Endothelial cell of umbilical vein (primary cell): ENCODE measurements at regions not wholly inside any gene's neighbourhood (a gene's known extent, or its start where the extent isn't known, plus 50 kb on each side); places are given as distances from the start of the nearest gene placed in this dataset.

Experiments used
- BruUV-seq: library from RNA; stranded (reverse); fragments of 400-500 nt; replicated peaks from 2 replicates; lab custom pipeline; 2021; lab: Mats Ljungman, UMichigan
- CTCF ChIA-PET: fragments of 300-600, 350-600 bp; sonication (Branson Sonifier 250); formaldehyde crosslinking; loops from one replicate; lab custom pipeline; 2021; ENCODE audit warnings: antibody characterized with exemption, inconsistent platforms; lab: Charles Lee
- POLR2A ChIA-PET: fragments of 300-600, 350-600 bp; sonication (Branson Sonifier 250); formaldehyde crosslinking; loops from one replicate; lab custom pipeline; 2021; ENCODE audit warnings: antibody characterized with exemption, inconsistent platforms; lab: Charles Lee
- DNase-seq: peaks from one replicate; pipeline ENCODE4 v3.0.0-alpha.2; 2011; ENCODE audit warnings: low read depth, low spot score
- FAIRE-seq: peaks from 2 replicates; lab custom pipeline; 2011; peaks lifted over from hg19 to GRCh38; lab: Jason Lieb, UNC
- H2AFZ ChIP-seq: 2 replicates; pipeline ENCODE4 v1.6.0; 2012; ENCODE audit warnings: low read depth, low read length, control low read depth, inconsistent platforms
- H3K27ac ChIP-seq: 2 replicates; pipeline ENCODE4 v1.5.1; 2011; ENCODE audit warnings: low read depth, mild to moderate bottlenecking, control low read depth, low read length, moderate library complexity; ENCODE audit not compliant: insufficient read depth
- H3K27me3 ChIP-seq, 2 experiments: 2 replicates each; pipeline versions ENCODE4 v1.6.0 to v1.6.1; 2011; ENCODE audit warnings: low read length in 2 of 2, mixed read lengths in 1 of 2; ENCODE audit not compliant: control insufficient read depth in 2 of 2, insufficient read depth in 2 of 2
- H3K36me3 ChIP-seq, 2 experiments: 2 replicates in 1 of 2; 3 replicates in 1 of 2; pipeline ENCODE4 v1.5.1; 2011; ENCODE audit warnings: low read length in 2 of 2, mild to moderate bottlenecking in 1 of 2, moderate library complexity in 1 of 2; ENCODE audit not compliant: control insufficient read depth in 2 of 2, insufficient read depth in 2 of 2; ENCODE audit errors: extremely low read depth in 1 of 2
- H3K4me1 ChIP-seq: 3 replicates; pipeline ENCODE4 v1.5.1; 2011; ENCODE audit warnings: mild to moderate bottlenecking, low read length; ENCODE audit not compliant: control insufficient read depth, insufficient read depth; ENCODE audit errors: extremely low read depth
- H3K4me2 ChIP-seq: 2 replicates; pipeline ENCODE4 v1.6.1; 2011; ENCODE audit warnings: low read length, control low read depth, mixed read lengths; ENCODE audit not compliant: insufficient read depth
- H3K4me3 ChIP-seq, 3 experiments: fragments of 200-600 bp in 1 of 3; sonication (generic), shearing (Covaris generic) in 1 of 3; replicated peaks in 1 of 3; 2 replicates each; pipeline ENCODE4 v1.5.1; 2011 to 2016; ENCODE audit warnings: control low read depth in 3 of 3, low read length in 3 of 3, mild to moderate bottlenecking in 2 of 3, inconsistent platforms in 1 of 3, low read depth in 1 of 3, moderate library complexity in 1 of 3; ENCODE audit not compliant: insufficient read depth in 1 of 3
- H3K79me2 ChIP-seq: 2 replicates; pipeline ENCODE4 v1.6.0; 2012; ENCODE audit warnings: low read length, inconsistent platforms; ENCODE audit not compliant: control insufficient read depth, insufficient read depth
- H3K9ac ChIP-seq: replicated peaks from 2 replicates; pipeline ENCODE3; 2011; ENCODE audit warnings: low read length, control low read depth; ENCODE audit not compliant: insufficient read depth; ENCODE audit errors: extremely low read depth
- H3K9me1 ChIP-seq: replicated peaks from 3 replicates; pipeline ENCODE4 v1.6.0; 2011; ENCODE audit warnings: mild to moderate bottlenecking, low read length; ENCODE audit not compliant: control insufficient read depth, insufficient read depth; ENCODE audit errors: extremely low read depth
- H3K9me3 ChIP-seq: replicated peaks from 2 replicates; pipeline ENCODE4 v1.5.1; 2012; ENCODE audit warnings: low read length, inconsistent platforms; ENCODE audit not compliant: control insufficient read depth, insufficient read depth
- H4K20me1 ChIP-seq: replicated peaks from 2 replicates; pipeline ENCODE3; 2011; ENCODE audit warnings: mild to moderate bottlenecking, low read length; ENCODE audit not compliant: control insufficient read depth, insufficient read depth; ENCODE audit errors: extremely low read depth
- EZH2 ChIP-seq: IDR thresholded peaks from 2 replicates; pipeline ENCODE4 v1.6.1; 2012; ENCODE audit warnings: borderline replicate concordance, low read depth, mild to moderate bottlenecking, moderate library complexity, low read length, inconsistent platforms; ENCODE audit not compliant: severe bottlenecking
- FOS ChIP-seq: IDR thresholded peaks from 2 replicates; pipeline ENCODE4 v1.6.1; 2011; ENCODE audit warnings: mild to moderate bottlenecking, low read length, moderate library complexity, borderline replicate concordance; ENCODE audit not compliant: insufficient read depth
- GATA2 ChIP-seq: IDR thresholded peaks from 2 replicates; pipeline ENCODE4 v1.7.0; 2011; ENCODE audit warnings: low read depth, mild to moderate bottlenecking, moderate library complexity, mixed read lengths, low read length; ENCODE audit not compliant: insufficient read length, insufficient read depth
- JUN ChIP-seq: IDR thresholded peaks from 2 replicates; pipeline ENCODE4 v1.6.1; 2011; ENCODE audit warnings: borderline replicate concordance, low read depth; ENCODE audit not compliant: insufficient read length, insufficient read depth
- POLR2A ChIP-seq: IDR thresholded peaks from 2 replicates; pipeline ENCODE4 v1.6.1; 2012; ENCODE audit warnings: low read depth, mild to moderate bottlenecking, control low read depth, low read length
- POLR2AphosphoS5 ChIP-seq: IDR thresholded peaks from 2 replicates; pipeline ENCODE4 v1.6.1; 2012; ENCODE audit warnings: low read depth, mild to moderate bottlenecking, control low read depth, low read length, moderate library complexity; ENCODE audit not compliant: insufficient read depth
- dilution Hi-C: fragments of 300-500 bp; cut with MboI; formaldehyde crosslinking; loops from one replicate; pipeline ENCODE4 v1.15.0; 2019; ENCODE audit warnings: low sequenced_read_pairs; ENCODE audit not compliant: extremely low pct_ligation_motif_present
- intact Hi-C: fragments of 100-400 bp; cut with micrococcal nuclease; formaldehyde crosslinking; loops from one replicate; pipeline ENCODE4 v1.10.0; 2022
- TF ChIP-seq, protein P1 (sequence below), 2 donors: IDR thresholded peaks; 1 replicate in 1 of 2; 2 replicates in 1 of 2; pipeline ENCODE4 v1.5.1; 2011; ENCODE audit warnings: low read length in 2 of 2, mild to moderate bottlenecking in 2 of 2, moderate library complexity in 2 of 2, control low read depth in 1 of 2, inconsistent platforms in 1 of 2, low read depth in 1 of 2; ENCODE audit not compliant: insufficient read depth in 1 of 2; ENCODE audit errors: extremely low read depth in 1 of 2
- TF ChIP-seq, protein P2 (sequence below): IDR thresholded peaks from 2 replicates; pipeline ENCODE4 v1.6.1; 2011; ENCODE audit not compliant: insufficient read depth, insufficient read length

DNA sequence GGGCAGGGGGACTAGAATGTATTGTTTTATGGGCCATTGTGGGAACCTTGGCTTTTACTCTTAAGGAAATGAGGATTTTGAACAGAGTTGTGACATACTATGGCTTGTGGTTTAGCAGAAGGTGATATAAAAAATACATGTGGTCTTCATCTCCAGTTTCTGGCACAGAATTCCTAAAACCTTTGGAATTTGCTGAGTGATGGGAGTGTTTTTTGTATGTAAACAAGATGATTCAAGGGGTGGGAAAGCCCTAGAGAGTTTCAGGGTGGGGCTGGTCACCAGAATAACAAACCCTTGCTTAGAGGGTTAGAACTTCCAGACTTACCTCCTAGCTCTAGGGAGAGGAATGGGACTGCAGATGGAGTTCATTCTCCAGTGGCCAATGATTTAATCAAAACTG is 316.1 kb downstream of the PHKB start:
- Histone ChIP-seq H3K4me3 (no peak overlapping the region), H3K27me3 (no peaks in the 10 kb centered on the region), H3K9ac (no peak overlapping the region), H3K9me3 (no peaks in the 10 kb centered on the region), H3K4me2 (no peak overlapping the region), H3K27ac (no peak overlapping the region), H3K79me2 (no peaks in the 10 kb centered on the region), H3K36me3 (no peaks in the 10 kb centered on the region), H3K4me1 (peaks cover 7% of the 10 kb centered on the region), H3K9me1 (no peaks in the 10 kb centered on the region), H2AFZ (no peak overlapping the region), H4K20me1 (no peaks in the 10 kb centered on the region)
- TF ChIP-seq FOS (no peak), GATA2 (no peak), EZH2 (no peak), JUN (no peak), POLR2AphosphoS5 (no peak), POLR2A (no peak)
- TF ChIP-seq, protein P1, sequence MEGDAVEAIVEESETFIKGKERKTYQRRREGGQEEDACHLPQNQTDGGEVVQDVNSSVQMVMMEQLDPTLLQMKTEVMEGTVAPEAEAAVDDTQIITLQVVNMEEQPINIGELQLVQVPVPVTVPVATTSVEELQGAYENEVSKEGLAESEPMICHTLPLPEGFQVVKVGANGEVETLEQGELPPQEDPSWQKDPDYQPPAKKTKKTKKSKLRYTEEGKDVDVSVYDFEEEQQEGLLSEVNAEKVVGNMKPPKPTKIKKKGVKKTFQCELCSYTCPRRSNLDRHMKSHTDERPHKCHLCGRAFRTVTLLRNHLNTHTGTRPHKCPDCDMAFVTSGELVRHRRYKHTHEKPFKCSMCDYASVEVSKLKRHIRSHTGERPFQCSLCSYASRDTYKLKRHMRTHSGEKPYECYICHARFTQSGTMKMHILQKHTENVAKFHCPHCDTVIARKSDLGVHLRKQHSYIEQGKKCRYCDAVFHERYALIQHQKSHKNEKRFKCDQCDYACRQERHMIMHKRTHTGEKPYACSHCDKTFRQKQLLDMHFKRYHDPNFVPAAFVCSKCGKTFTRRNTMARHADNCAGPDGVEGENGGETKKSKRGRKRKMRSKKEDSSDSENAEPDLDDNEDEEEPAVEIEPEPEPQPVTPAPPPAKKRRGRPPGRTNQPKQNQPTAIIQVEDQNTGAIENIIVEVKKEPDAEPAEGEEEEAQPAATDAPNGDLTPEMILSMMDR (IDR thresholded peaks at IDR 0.05; ENCODE audit: extremely low read depth in 1 of 2, insufficient read depth in 1 of 2, low read depth in 1 of 2, low read length in 2 of 2): no peak
- TF ChIP-seq, protein P2, sequence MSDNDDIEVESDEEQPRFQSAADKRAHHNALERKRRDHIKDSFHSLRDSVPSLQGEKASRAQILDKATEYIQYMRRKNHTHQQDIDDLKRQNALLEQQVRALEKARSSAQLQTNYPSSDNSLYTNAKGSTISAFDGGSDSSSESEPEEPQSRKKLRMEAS: no peak
- intact Hi-C loops (no loop called here), dilution Hi-C loops (no loop called here)
- no TSS peak for BruUV-seq
- ChIA-PET CTCF (no interaction called here), POLR2A (no interaction called here)
- FAIRE-seq (no peak), DNase-seq (no peak)
